ENCODE measurements at regions not wholly inside any gene's neighbourhood (a gene's known extent, or its start where the extent isn't known, plus 50 kb on each side); places are given as distances from the start of the nearest gene placed in this dataset.

DNA sequence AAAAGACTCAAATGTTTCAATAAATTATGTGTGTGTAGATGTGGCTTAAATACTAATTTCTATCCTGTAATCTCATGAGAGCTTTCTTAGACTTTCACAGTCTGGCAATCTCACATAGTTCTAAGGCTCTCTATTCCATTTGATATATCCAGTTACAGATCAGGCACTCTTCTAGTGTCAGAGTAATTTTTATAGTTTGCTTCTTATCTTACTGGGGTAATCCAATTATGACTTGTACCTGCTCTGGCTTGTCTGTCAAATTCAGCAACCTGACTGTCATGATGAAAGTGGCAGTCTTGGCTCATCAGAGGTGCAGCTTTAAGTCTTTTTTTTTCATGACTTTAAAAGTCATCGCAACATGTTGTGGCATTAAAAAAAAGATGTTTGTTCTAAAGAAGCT, 513.2 kb upstream of the MAN1A1 start:
- Histone ChIP-seq H3K4me3 (ENCODE audit: low read length) (no peak overlapping the region), H3F3A (ENCODE audit: insufficient read depth, low read length, poor library complexity, severe bottlenecking) (no peaks in the 10 kb centered on the region), H2AFZ (ENCODE audit: low read depth, low read length) (no peak overlapping the region), H3K9me3 (ENCODE audit: low read length) (no peaks in the 10 kb centered on the region), H3K79me2 (replicated peaks; ENCODE audit: insufficient read depth, low read length) (no peaks in the 10 kb centered on the region), H3K4me2 (ENCODE audit: low read length) (no peak overlapping the region), H3K9ac (ENCODE audit: low read length) (no peak overlapping the region), H3K36me3 (ENCODE audit: insufficient read depth, low read length) (no peaks in the 10 kb centered on the region), H3K27me3 (ENCODE audit: insufficient read depth, low read depth, low read length) (no peaks in the 10 kb centered on the region), H3K27ac (ENCODE audit: low read length) (no peak overlapping the region), H3K9me2 (ENCODE audit: insufficient read depth, low read length) (no peaks in the 10 kb centered on the region), H4K20me1 (ENCODE audit: insufficient read depth) (no peaks in the 10 kb centered on the region)
- TF ChIP-seq CTCF (IDR thresholded peaks at IDR 0.05; ENCODE audit: poor library complexity, severe bottlenecking), result no peak
- TF ChIP-seq RAD21 (conservative IDR thresholded peaks at IDR 0.05), result no peak
- no peak for TF ChIP-seq EZH2 (IDR thresholded peaks at IDR 0.05; ENCODE audit: borderline replicate concordance, insufficient read depth, low read length, poor library complexity, severe bottlenecking)
- no peak for TF ChIP-seq REST (IDR thresholded peaks at IDR 0.05; ENCODE audit: borderline replicate concordance)
- TF ChIP-seq POLR2AphosphoS5 (IDR thresholded peaks at IDR 0.05), result no peak
- no peak for TF ChIP-seq MXI1 (conservative IDR thresholded peaks at IDR 0.05; ENCODE audit: poor library complexity, severe bottlenecking)
- TF ChIP-seq SMC3 (conservative IDR thresholded peaks at IDR 0.05; ENCODE audit: poor library complexity), result no peak
- TF ChIP-seq EP300 (conservative IDR thresholded peaks at IDR 0.05; ENCODE audit: poor library complexity, severe bottlenecking), result no peak
- TF ChIP-seq TAF1 (IDR thresholded peaks at IDR 0.05; ENCODE audit: low read depth), result no peak

DNA sequence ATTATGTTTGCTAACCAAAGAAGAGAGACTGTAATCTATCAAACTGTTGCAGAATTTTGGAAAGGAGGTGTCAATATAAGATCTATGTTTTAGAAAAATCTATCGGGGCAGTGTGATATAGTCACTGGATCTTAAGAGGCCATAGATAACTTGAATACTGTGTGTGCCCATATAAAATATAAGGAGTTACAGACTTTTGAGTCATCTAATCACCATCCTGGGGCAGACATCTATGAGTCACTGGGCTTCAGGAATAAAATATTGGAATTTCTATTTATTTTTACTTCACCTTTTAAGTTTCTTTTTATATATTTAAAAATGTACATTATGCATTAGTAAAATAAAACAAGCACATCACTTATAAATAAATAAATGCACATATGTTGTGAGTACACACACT, 509.3 kb upstream of the MAN1A1 start:
- TF ChIP-seq POLR2AphosphoS5 (IDR thresholded peaks at IDR 0.05) (no peak), CTCF (IDR thresholded peaks at IDR 0.05; ENCODE audit: poor library complexity, severe bottlenecking) (no peak), TAF1 (IDR thresholded peaks at IDR 0.05; ENCODE audit: low read depth) (no peak)

More for the DNA sequence above, 509.3 kb upstream of the MAN1A1 start:
- Histone ChIP-seq H3K79me2 (replicated peaks; ENCODE audit: insufficient read depth, low read length) (no peaks in the 10 kb centered on the region), H3K4me2 (ENCODE audit: low read length) (no peak overlapping the region), H2AFZ (ENCODE audit: low read depth, low read length) (no peak overlapping the region), H3K9ac (ENCODE audit: low read length) (no peak overlapping the region), H3F3A (ENCODE audit: insufficient read depth, low read length, poor library complexity, severe bottlenecking) (no peaks in the 10 kb centered on the region), H3K9me3 (ENCODE audit: low read length) (no peaks in the 10 kb centered on the region), H3K4me3 (ENCODE audit: low read length) (no peak overlapping the region), H3K9me2 (ENCODE audit: insufficient read depth, low read length) (no peaks in the 10 kb centered on the region), H4K20me1 (ENCODE audit: insufficient read depth) (no peaks in the 10 kb centered on the region), H3K27me3 (ENCODE audit: insufficient read depth, low read depth, low read length) (no peaks in the 10 kb centered on the region), H3K27ac (ENCODE audit: low read length) (no peak overlapping the region), H3K36me3 (ENCODE audit: insufficient read depth, low read length) (no peaks in the 10 kb centered on the region)

All from neural cell (in vitro differentiated cells).